ENCODE measurements at regions not wholly inside any gene's neighbourhood (a gene's known extent, or its start where the extent isn't known, plus 50 kb on each side); places are given as distances from the start of the nearest gene placed in this dataset.
A peak's percentile ranks its signal among the peaks of the same experiment; 100 is the strongest.

DNA sequence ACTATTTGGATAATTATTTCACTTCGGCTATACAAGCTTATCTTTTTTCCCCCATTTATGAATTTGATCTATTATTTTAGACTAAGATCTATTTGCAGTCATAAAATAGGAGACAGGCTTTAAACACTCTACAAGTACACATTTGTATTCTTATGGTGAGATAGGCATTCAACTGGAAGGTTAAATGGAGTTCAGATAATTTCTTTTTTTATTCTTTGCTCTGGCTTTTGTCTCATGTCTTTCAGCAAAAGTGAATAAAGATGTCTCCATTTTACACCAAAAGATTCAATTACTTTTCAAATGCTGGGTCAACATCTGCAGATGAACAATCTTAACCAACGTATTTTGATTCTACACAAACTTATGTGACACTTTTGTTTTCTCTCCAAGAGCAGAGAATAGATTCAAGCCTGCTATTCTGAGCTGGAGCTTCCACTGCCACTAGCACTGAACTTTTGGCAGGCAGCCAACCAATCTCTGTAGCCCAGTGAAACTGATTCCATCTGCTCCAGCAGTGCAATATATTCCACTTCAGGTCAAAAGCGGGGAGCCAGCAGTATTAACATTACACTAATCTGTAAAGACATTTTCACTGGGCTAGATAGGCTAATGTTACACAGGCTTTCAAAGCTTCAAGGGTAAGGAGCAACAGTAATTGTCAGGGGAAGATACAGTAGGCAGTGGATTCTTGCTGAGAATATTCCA lies 452.0 kb upstream of the ZNF608 start:
- Histone ChIP-seq H3K36me3 (ENCODE audit: control insufficient read depth, insufficient read depth, low read length) (no peaks in the 10 kb centered on the region), H3K4me1 (ENCODE audit: control insufficient read depth, insufficient read depth, low read length) (peaks cover 17% of the 10 kb centered on the region), H3K27me3 (ENCODE audit: control insufficient read depth, insufficient read depth, low read length) (no peaks in the 10 kb centered on the region), H3K9me3 (ENCODE audit: control insufficient read depth, insufficient read depth, low read depth, low read length) (no peaks in the 10 kb centered on the region), H3K4me3 (ENCODE audit: low read depth in 2 of 2, low read length in 2 of 2) (no peak overlapping the region), H3K27ac (ENCODE audit: low read length) (peak overlapping the region; percentile 19; the same call in 1 of the 2 replicates)
- ATAC-seq (0 out of 2 replicates have a peak, but pooled peaks have one; percentile 49), DNase-seq (ENCODE audit: low read depth, low spot score) (no peak)
- ChIA-PET POLR2A (no interaction called here), CTCF (no interaction called here)
- in situ Hi-C loops (cut with HindIII; ENCODE audit: low pct_unique_long_range_greater_than_20kb, low sequenced_read_pairs), result no loop called here
- no TSS peak for BruUV-seq (replicated peaks)
- TF ChIP-seq POLR2AphosphoS5 (IDR thresholded peaks at IDR 0.05; ENCODE audit: low read depth, low read length) (no peak), TCF7L2 (IDR thresholded peaks at IDR 0.05; ENCODE audit: low read depth, low read length) (no peak), SIN3A (IDR thresholded peaks at IDR 0.05; ENCODE audit: borderline replicate concordance, insufficient read depth, low read depth, low read length) (no peak)
- TF ChIP-seq, protein P1, sequence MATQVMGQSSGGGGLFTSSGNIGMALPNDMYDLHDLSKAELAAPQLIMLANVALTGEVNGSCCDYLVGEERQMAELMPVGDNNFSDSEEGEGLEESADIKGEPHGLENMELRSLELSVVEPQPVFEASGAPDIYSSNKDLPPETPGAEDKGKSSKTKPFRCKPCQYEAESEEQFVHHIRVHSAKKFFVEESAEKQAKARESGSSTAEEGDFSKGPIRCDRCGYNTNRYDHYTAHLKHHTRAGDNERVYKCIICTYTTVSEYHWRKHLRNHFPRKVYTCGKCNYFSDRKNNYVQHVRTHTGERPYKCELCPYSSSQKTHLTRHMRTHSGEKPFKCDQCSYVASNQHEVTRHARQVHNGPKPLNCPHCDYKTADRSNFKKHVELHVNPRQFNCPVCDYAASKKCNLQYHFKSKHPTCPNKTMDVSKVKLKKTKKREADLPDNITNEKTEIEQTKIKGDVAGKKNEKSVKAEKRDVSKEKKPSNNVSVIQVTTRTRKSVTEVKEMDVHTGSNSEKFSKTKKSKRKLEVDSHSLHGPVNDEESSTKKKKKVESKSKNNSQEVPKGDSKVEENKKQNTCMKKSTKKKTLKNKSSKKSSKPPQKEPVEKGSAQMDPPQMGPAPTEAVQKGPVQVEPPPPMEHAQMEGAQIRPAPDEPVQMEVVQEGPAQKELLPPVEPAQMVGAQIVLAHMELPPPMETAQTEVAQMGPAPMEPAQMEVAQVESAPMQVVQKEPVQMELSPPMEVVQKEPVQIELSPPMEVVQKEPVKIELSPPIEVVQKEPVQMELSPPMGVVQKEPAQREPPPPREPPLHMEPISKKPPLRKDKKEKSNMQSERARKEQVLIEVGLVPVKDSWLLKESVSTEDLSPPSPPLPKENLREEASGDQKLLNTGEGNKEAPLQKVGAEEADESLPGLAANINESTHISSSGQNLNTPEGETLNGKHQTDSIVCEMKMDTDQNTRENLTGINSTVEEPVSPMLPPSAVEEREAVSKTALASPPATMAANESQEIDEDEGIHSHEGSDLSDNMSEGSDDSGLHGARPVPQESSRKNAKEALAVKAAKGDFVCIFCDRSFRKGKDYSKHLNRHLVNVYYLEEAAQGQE (IDR thresholded peaks at IDR 0.05; ENCODE audit: insufficient read depth in 1 of 2, low read depth in 2 of 2, low read length in 1 of 2), result no peak
- TF ChIP-seq, protein P2, sequence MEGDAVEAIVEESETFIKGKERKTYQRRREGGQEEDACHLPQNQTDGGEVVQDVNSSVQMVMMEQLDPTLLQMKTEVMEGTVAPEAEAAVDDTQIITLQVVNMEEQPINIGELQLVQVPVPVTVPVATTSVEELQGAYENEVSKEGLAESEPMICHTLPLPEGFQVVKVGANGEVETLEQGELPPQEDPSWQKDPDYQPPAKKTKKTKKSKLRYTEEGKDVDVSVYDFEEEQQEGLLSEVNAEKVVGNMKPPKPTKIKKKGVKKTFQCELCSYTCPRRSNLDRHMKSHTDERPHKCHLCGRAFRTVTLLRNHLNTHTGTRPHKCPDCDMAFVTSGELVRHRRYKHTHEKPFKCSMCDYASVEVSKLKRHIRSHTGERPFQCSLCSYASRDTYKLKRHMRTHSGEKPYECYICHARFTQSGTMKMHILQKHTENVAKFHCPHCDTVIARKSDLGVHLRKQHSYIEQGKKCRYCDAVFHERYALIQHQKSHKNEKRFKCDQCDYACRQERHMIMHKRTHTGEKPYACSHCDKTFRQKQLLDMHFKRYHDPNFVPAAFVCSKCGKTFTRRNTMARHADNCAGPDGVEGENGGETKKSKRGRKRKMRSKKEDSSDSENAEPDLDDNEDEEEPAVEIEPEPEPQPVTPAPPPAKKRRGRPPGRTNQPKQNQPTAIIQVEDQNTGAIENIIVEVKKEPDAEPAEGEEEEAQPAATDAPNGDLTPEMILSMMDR (IDR thresholded peaks at IDR 0.05), result no peak
- intact Hi-C loops (cut with micrococcal nuclease; ENCODE audit: unreplicated experiment), result no loop called here

DNA sequence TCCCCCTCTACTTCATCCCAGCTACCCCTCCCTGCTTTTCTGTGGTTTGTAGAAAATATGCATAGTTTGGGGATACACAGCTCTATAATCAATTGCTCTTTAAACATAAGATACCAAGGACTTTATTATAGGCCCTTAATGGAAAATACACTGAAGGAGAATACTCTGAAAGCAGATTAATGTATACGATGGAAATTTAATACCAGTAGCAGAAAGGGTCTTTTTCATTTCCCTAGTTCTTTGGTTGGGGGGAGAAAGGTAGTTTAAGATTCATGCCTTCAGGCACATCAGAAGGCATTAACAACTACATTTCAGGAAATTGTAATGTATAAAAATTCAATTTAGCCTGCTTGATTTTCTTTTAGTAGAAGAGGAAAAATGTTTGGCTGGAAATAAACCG lies 452.9 kb upstream of the ZNF608 start:
- Histone ChIP-seq H3K4me3 (ENCODE audit: low read depth in 2 of 2, low read length in 2 of 2) (no peak overlapping the region), H3K27me3 (ENCODE audit: control insufficient read depth, insufficient read depth, low read length) (no peaks in the 10 kb centered on the region), H3K4me1 (ENCODE audit: control insufficient read depth, insufficient read depth, low read length) (peaks cover 17% of the 10 kb centered on the region), H3K9me3 (ENCODE audit: control insufficient read depth, insufficient read depth, low read depth, low read length) (no peaks in the 10 kb centered on the region), H3K36me3 (ENCODE audit: control insufficient read depth, insufficient read depth, low read length) (no peaks in the 10 kb centered on the region), H3K27ac (ENCODE audit: low read length) (peak overlapping the region; percentile 19; the same call in 1 of the 2 replicates)
- ATAC-seq (no peak), DNase-seq (ENCODE audit: low read depth, low spot score) (no peak)
- intact Hi-C loops (cut with micrococcal nuclease; ENCODE audit: unreplicated experiment), result no loop called here
- BruUV-seq (replicated peaks), result no TSS peak
- no peak for TF ChIP-seq POLR2AphosphoS5 (IDR thresholded peaks at IDR 0.05; ENCODE audit: low read depth, low read length)
- TF ChIP-seq, protein P1 (IDR thresholded peaks at IDR 0.05; ENCODE audit: insufficient read depth in 1 of 2, low read depth in 2 of 2, low read length in 1 of 2), result no peak
- TF ChIP-seq TCF7L2 (IDR thresholded peaks at IDR 0.05; ENCODE audit: low read depth, low read length), result no peak
- TF ChIP-seq, protein P2 (IDR thresholded peaks at IDR 0.05), result no peak
- no peak for TF ChIP-seq SIN3A (IDR thresholded peaks at IDR 0.05; ENCODE audit: borderline replicate concordance, insufficient read depth, low read depth, low read length)
- in situ Hi-C loops (cut with HindIII; ENCODE audit: low pct_unique_long_range_greater_than_20kb, low sequenced_read_pairs), result no loop called here
- POLR2A ChIA-PET, result no interaction called here
- CTCF ChIA-PET, result no interaction called here
